HEK293 (cell line): ENCODE measurements at regions not wholly inside any gene's neighbourhood (a gene's known extent, or its start where the extent isn't known, plus 50 kb on each side); places are given as distances from the start of the nearest gene placed in this dataset.
"Not testable (repeated sequence)": the region's sequence is repeated elsewhere in the genome, so short reads cannot be mapped to it uniquely, and the experiment has no call there.

ENCODE experiments used
- CTCF ChIA-PET: fragments of 350-600 bp; formaldehyde crosslinking; extraction: SDS; loops from one replicate; lab custom pipeline; 2021; ENCODE audit warnings: antibody characterized with exemption; lab: Yijun Ruan, JAX
- POLR2A ChIA-PET: fragments of 300-600 bp; formaldehyde crosslinking; extraction: SDS; loops from one replicate; lab custom pipeline; 2020; ENCODE audit warnings: antibody characterized with exemption, inconsistent platforms; lab: Yijun Ruan, JAX
- H3K27ac ChIP-seq: fragments of 200-500 bp; sonication (Bioruptor generic); 2 replicates; pipeline ENCODE4 v1.5.1; 2014; ENCODE audit warnings: low read depth, low read length, control low read depth, inconsistent platforms; ENCODE audit errors: extremely low read depth
- H3K36me3 ChIP-seq, 2 experiments: fragments of 200-500 bp in 1 of 2; sonication (Bioruptor generic) in 1 of 2; 1 replicate in 1 of 2; 2 replicates in 1 of 2; pipeline ENCODE4 v1.5.1; 2014 to 2017; ENCODE audit warnings: inconsistent platforms in 2 of 2, low read length in 2 of 2; ENCODE audit not compliant: control insufficient read depth in 2 of 2, insufficient read depth in 1 of 2
- H3K4me1 ChIP-seq: fragments of 200-500 bp; sonication (Bioruptor generic); 2 replicates; pipeline ENCODE4 v1.5.1; 2014; ENCODE audit warnings: mild to moderate bottlenecking, low read length, inconsistent platforms; ENCODE audit not compliant: control insufficient read depth, insufficient read depth
- H3K4me3 ChIP-seq: 2 replicates; pipeline ENCODE4 v1.5.1; 2011; ENCODE audit warnings: low read depth, mild to moderate bottlenecking, control low read depth, low read length, moderate library complexity
- H3K9me3 ChIP-seq: fragments of 200-500 bp; sonication (Bioruptor generic); 2 replicates; pipeline ENCODE4 v1.5.1; 2014; ENCODE audit warnings: low read depth, low read length, inconsistent platforms; ENCODE audit not compliant: control insufficient read depth, insufficient read depth
- BCL11A ChIP-seq: fragments of 450-650 bp; formaldehyde crosslinking; IDR thresholded peaks from 2 replicates; pipeline ENCODE4 v1.5.1; 2016; ENCODE audit warnings: low read depth, missing biosample characterization, missing genetic modification characterization
- GLI2 ChIP-seq: fragments of 450-650 bp; formaldehyde crosslinking; IDR thresholded peaks from 2 replicates; pipeline ENCODE4; 2017; ENCODE audit warnings: missing biosample characterization, missing genetic modification characterization, low read depth, borderline replicate concordance
- KLF16 ChIP-seq: fragments of 450-650 bp; formaldehyde crosslinking; IDR thresholded peaks from 2 replicates; pipeline ENCODE4 v1.5.1; 2017; ENCODE audit warnings: missing biosample characterization, missing genetic modification characterization
- ZBTB21 ChIP-seq: fragments of 450-650 bp; formaldehyde crosslinking; IDR thresholded peaks from 2 replicates; pipeline ENCODE4 v1.5.1; 2017; ENCODE audit warnings: missing biosample characterization, missing genetic modification characterization
- ZFP3 ChIP-seq: fragments of 450-650 bp; formaldehyde crosslinking; IDR thresholded peaks from 2 replicates; pipeline ENCODE4 v1.5.1; 2016; ENCODE audit warnings: low read depth, missing biosample characterization, missing genetic modification characterization
- ZNF121 ChIP-seq: fragments of 450-650 bp; formaldehyde crosslinking; IDR thresholded peaks from 2 replicates; pipeline ENCODE4 v1.5.1; 2016; ENCODE audit warnings: missing biosample characterization, missing genetic modification characterization
- ZNF138 ChIP-seq: fragments of 450-650 bp; formaldehyde crosslinking; IDR thresholded peaks from 2 replicates; pipeline ENCODE4 v1.5.1; 2016; ENCODE audit warnings: missing biosample characterization, missing genetic modification characterization, borderline replicate concordance
- ZNF2 ChIP-seq: fragments of 450-650 bp; formaldehyde crosslinking; IDR thresholded peaks from 2 replicates; pipeline ENCODE4 v1.5.1; 2016; ENCODE audit warnings: missing biosample characterization, missing genetic modification characterization
- ZNF223 ChIP-seq: fragments of 450-650 bp; formaldehyde crosslinking; IDR thresholded peaks from 2 replicates; pipeline ENCODE4 v1.5.1; 2016; ENCODE audit warnings: missing biosample characterization, missing genetic modification characterization
- ZNF354C ChIP-seq: fragments of 450-650 bp; formaldehyde crosslinking; IDR thresholded peaks from 2 replicates; pipeline ENCODE4 v1.5.1; 2016; ENCODE audit warnings: missing biosample characterization, missing genetic modification characterization, low read depth, borderline replicate concordance
- ZNF394 ChIP-seq: fragments of 450-650 bp; formaldehyde crosslinking; IDR thresholded peaks from 2 replicates; pipeline ENCODE4 v1.5.1; 2016; ENCODE audit warnings: missing biosample characterization, missing genetic modification characterization, mild to moderate bottlenecking, moderate library complexity, borderline replicate concordance
- ZNF404 ChIP-seq: fragments of 450-650 bp; formaldehyde crosslinking; IDR thresholded peaks from 2 replicates; pipeline ENCODE4 v1.5.1; 2017; ENCODE audit warnings: missing biosample characterization, missing genetic modification characterization
- ZNF501 ChIP-seq: fragments of 450-650 bp; formaldehyde crosslinking; IDR thresholded peaks from 2 replicates; pipeline ENCODE4 v1.5.1; 2016; ENCODE audit warnings: missing biosample characterization, missing genetic modification characterization
- ZNF654 ChIP-seq: fragments of 450-650 bp; formaldehyde crosslinking; IDR thresholded peaks from 2 replicates; pipeline ENCODE4 v1.5.1; 2016; ENCODE audit warnings: low read depth, missing biosample characterization, missing genetic modification characterization
- ZNF658 ChIP-seq: fragments of 450-650 bp; formaldehyde crosslinking; IDR thresholded peaks from 2 replicates; pipeline ENCODE4; 2016; ENCODE audit warnings: missing biosample characterization, missing genetic modification characterization
- ZNF701 ChIP-seq: fragments of 450-650 bp; formaldehyde crosslinking; IDR thresholded peaks from 2 replicates; pipeline ENCODE4 v1.5.1; 2016; ENCODE audit warnings: missing biosample characterization, missing genetic modification characterization
- ZNF768 ChIP-seq: fragments of 450-650 bp; formaldehyde crosslinking; IDR thresholded peaks from 2 replicates; pipeline ENCODE4 v1.5.1; 2018; ENCODE audit warnings: missing biosample characterization, mild to moderate bottlenecking, missing genetic modification characterization
- ZNF791 ChIP-seq: fragments of 450-650 bp; formaldehyde crosslinking; IDR thresholded peaks from 2 replicates; pipeline ENCODE4 v1.5.1; 2016; ENCODE audit warnings: missing biosample characterization, missing genetic modification characterization
- ZSCAN23 ChIP-seq: fragments of 450-650 bp; formaldehyde crosslinking; IDR thresholded peaks from 2 replicates; pipeline ENCODE4 v1.5.1; 2016; ENCODE audit warnings: missing biosample characterization, missing genetic modification characterization
- TF ChIP-seq, protein P1 (sequence below): fragments of 450-650 bp; formaldehyde crosslinking; IDR thresholded peaks from 2 replicates; pipeline ENCODE4 v1.5.1; 2017; ENCODE audit warnings: missing biosample characterization, missing genetic modification characterization
- TF ChIP-seq, protein P2 (sequence below): fragments of 450-650 bp; formaldehyde crosslinking; IDR thresholded peaks from 2 replicates; pipeline ENCODE4 v1.5.1; 2017; ENCODE audit warnings: missing biosample characterization, missing genetic modification characterization
- TF ChIP-seq, protein P3 (sequence below): fragments of 450-650 bp; formaldehyde crosslinking; IDR thresholded peaks from 2 replicates; pipeline ENCODE4 v1.5.1; 2016; ENCODE audit warnings: missing biosample characterization, missing genetic modification characterization, borderline replicate concordance
- TF ChIP-seq, protein P4 (sequence below): fragments of 450-650 bp; formaldehyde crosslinking; IDR thresholded peaks from 2 replicates; pipeline ENCODE4 v1.5.1; 2016; ENCODE audit warnings: missing biosample characterization, missing genetic modification characterization
- TF ChIP-seq, protein P5 (sequence below): fragments of 450-650 bp; formaldehyde crosslinking; conservative IDR thresholded peaks from 2 replicates; pipeline ENCODE4 v1.5.1; 2016; ENCODE audit warnings: low read depth, missing biosample characterization, missing genetic modification characterization

DNA sequence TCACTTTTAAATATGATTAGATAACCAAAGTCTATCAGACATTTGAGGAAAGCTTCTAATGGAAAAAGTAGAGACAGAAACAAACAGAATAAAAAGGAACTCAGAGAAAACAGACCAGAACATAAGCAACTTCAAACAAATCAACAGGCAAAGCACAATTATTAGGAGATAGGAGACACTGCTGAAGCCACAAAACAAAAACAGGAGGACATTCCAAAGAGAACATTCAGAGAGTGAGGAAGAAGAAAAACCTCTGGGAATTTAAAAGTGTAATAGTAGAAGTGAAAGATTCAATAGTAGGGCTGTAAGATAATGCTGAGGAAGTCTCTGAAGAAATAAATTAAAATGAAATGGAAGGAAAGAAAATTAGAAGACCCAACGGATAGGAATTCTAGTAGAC lies 83.2 kb upstream of the TBCA start:
- POLR2A ChIA-PET, result no interaction called here
- TF ChIP-seq KLF16 (tag by site-specific recombination), result no peak
- TF ChIP-seq ZNF658 (tag by site-specific recombination), result no peak
- TF ChIP-seq ZNF2 (tag by site-specific recombination), result no peak
- TF ChIP-seq ZNF791 (tag by site-specific recombination), result no peak
- no peak for TF ChIP-seq ZFP3
- TF ChIP-seq, protein P1, sequence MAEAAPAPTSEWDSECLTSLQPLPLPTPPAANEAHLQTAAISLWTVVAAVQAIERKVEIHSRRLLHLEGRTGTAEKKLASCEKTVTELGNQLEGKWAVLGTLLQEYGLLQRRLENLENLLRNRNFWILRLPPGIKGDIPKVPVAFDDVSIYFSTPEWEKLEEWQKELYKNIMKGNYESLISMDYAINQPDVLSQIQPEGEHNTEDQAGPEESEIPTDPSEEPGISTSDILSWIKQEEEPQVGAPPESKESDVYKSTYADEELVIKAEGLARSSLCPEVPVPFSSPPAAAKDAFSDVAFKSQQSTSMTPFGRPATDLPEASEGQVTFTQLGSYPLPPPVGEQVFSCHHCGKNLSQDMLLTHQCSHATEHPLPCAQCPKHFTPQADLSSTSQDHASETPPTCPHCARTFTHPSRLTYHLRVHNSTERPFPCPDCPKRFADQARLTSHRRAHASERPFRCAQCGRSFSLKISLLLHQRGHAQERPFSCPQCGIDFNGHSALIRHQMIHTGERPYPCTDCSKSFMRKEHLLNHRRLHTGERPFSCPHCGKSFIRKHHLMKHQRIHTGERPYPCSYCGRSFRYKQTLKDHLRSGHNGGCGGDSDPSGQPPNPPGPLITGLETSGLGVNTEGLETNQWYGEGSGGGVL (tag by site-specific recombination), result no peak
- TF ChIP-seq, protein P2, sequence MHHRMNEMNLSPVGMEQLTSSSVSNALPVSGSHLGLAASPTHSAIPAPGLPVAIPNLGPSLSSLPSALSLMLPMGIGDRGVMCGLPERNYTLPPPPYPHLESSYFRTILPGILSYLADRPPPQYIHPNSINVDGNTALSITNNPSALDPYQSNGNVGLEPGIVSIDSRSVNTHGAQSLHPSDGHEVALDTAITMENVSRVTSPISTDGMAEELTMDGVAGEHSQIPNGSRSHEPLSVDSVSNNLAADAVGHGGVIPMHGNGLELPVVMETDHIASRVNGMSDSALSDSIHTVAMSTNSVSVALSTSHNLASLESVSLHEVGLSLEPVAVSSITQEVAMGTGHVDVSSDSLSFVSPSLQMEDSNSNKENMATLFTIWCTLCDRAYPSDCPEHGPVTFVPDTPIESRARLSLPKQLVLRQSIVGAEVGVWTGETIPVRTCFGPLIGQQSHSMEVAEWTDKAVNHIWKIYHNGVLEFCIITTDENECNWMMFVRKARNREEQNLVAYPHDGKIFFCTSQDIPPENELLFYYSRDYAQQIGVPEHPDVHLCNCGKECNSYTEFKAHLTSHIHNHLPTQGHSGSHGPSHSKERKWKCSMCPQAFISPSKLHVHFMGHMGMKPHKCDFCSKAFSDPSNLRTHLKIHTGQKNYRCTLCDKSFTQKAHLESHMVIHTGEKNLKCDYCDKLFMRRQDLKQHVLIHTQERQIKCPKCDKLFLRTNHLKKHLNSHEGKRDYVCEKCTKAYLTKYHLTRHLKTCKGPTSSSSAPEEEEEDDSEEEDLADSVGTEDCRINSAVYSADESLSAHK, result no peak
- no peak for TF ChIP-seq ZNF701 (tag by site-specific recombination)
- TF ChIP-seq ZNF354C (tag by site-specific recombination), result no peak
- no peak for TF ChIP-seq ZNF121 (tag by site-specific recombination)
- TF ChIP-seq ZNF223 (tag by site-specific recombination), result no peak
- no peak for TF ChIP-seq BCL11A
- no peak for TF ChIP-seq ZNF768 (tag by site-specific recombination)
- TF ChIP-seq, protein P3, sequence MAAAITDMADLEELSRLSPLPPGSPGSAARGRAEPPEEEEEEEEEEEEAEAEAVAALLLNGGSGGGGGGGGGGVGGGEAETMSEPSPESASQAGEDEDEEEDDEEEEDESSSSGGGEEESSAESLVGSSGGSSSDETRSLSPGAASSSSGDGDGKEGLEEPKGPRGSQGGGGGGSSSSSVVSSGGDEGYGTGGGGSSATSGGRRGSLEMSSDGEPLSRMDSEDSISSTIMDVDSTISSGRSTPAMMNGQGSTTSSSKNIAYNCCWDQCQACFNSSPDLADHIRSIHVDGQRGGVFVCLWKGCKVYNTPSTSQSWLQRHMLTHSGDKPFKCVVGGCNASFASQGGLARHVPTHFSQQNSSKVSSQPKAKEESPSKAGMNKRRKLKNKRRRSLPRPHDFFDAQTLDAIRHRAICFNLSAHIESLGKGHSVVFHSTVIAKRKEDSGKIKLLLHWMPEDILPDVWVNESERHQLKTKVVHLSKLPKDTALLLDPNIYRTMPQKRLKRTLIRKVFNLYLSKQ (tag by site-specific recombination), result no peak
- no peak for TF ChIP-seq GLI2
- TF ChIP-seq ZSCAN23, result no peak
- TF ChIP-seq, all 188 proteins: peak for 0
- no peak overlapping the region for H3K27ac ChIP-seq

DNA sequence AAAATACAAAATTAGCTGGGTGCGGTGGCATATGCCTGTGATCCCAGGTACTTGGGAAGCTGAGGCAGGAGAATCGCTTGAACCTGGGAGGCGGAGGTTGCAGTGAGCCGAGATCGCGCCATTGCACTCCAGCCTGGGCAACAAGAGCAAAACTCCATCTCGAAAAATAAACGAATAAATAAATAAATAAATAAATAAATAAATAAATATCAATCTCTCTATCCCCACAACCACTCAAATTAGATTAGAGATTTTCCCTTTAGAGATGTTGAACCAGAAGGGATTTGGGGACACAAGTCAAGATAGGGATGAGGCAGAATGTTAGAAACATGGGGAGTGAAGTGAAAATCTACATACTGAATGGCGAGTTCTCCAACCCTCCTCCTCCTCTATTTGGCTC lies 82.5 kb upstream of the TBCA start:
- H3K27ac ChIP-seq, H3K36me3 ChIP-seq, POLR2A ChIA-PET, H3K4me1 ChIP-seq, H3K9me3 ChIP-seq, H3K4me3 ChIP-seq: not testable (repeated sequence)
- CTCF ChIA-PET, result interaction anchor here (1.0 kb wide), 1 partner anchor 9 kb away, joined by 3 read pairs; no protein-coding TSS in a partner anchor
- peak; percentile 32 for TF ChIP-seq ZNF654 (tag by site-specific recombination)
- peak; percentile 47; the same call in 1 of the 2 replicates for TF ChIP-seq ZBTB21
- TF ChIP-seq ZNF404, result peak; percentile 83
- TF ChIP-seq, protein P4, sequence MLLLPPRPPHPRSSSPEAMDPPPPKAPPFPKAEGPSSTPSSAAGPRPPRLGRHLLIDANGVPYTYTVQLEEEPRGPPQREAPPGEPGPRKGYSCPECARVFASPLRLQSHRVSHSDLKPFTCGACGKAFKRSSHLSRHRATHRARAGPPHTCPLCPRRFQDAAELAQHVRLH (tag by site-specific recombination), result 0 out of 2 replicates have a peak, but pooled peaks have one; percentile 19
- 0 out of 2 replicates have a peak, but pooled peaks have one; percentile 63 for TF ChIP-seq ZNF501 (tag by site-specific recombination)
- TF ChIP-seq ZNF394, result peak; percentile 96
- TF ChIP-seq, protein P5, sequence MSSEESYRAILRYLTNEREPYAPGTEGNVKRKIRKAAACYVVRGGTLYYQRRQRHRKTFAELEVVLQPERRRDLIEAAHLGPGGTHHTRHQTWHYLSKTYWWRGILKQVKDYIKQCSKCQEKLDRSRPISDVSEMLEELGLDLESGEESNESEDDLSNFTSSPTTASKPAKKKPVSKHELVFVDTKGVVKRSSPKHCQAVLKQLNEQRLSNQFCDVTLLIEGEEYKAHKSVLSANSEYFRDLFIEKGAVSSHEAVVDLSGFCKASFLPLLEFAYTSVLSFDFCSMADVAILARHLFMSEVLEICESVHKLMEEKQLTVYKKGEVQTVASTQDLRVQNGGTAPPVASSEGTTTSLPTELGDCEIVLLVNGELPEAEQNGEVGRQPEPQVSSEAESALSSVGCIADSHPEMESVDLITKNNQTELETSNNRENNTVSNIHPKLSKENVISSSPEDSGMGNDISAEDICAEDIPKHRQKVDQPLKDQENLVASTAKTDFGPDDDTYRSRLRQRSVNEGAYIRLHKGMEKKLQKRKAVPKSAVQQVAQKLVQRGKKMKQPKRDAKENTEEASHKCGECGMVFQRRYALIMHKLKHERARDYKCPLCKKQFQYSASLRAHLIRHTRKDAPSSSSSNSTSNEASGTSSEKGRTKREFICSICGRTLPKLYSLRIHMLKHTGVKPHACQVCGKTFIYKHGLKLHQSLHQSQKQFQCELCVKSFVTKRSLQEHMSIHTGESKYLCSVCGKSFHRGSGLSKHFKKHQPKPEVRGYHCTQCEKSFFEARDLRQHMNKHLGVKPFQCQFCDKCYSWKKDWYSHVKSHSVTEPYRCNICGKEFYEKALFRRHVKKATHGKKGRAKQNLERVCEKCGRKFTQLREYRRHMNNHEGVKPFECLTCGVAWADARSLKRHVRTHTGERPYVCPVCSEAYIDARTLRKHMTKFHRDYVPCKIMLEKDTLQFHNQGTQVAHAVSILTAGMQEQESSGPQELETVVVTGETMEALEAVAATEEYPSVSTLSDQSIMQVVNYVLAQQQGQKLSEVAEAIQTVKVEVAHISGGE, result peak; percentile 80
- peak; percentile 73; the same call in 1 of the 2 replicates for TF ChIP-seq ZNF138 (tag by site-specific recombination)

More for the DNA sequence above, 83.2 kb upstream of the TBCA start:
- H3K9me3 ChIP-seq, result no peaks in the 10 kb centered on the region
- CTCF ChIA-PET, result interaction anchor here (1.0 kb wide), 1 partner anchor 8 kb away, joined by 3 read pairs; no protein-coding TSS in a partner anchor
- no peaks in the 10 kb centered on the region; the same call in 1 of the 2 replicates for H3K4me1 ChIP-seq
- H3K4me3 ChIP-seq, result no peak overlapping the region
- H3K36me3 ChIP-seq, result no peaks in the 10 kb centered on the region
